HG02885 (cell line): ENCODE measurements at regions not wholly inside any gene's neighbourhood (a gene's known extent, or its start where the extent isn't known, plus 50 kb on each side); places are given as distances from the start of the nearest gene placed in this dataset.
"Not testable (repeated sequence)": the region's sequence is repeated elsewhere in the genome, so short reads cannot be mapped to it uniquely, and the experiment has no call there.

Experiments used
- ATAC-seq: cut with Tn5 transposase; IDR thresholded peaks from one replicate; pipeline ENCODE4 v1.9.1; 2021; ENCODE audit warnings: mild to moderate bottlenecking; ENCODE audit not compliant: unreplicated experiment, poor library complexity

GRCh38 chr6:80967609-80968008 lies 784.9 kb downstream of the TENT5A start:
- ATAC-seq: no peak

GRCh38 chr6:80962382-80962781 lies 790.1 kb downstream of the TENT5A start:
- no peak for ATAC-seq

GRCh38 chr6:80961166-80961565 lies 791.3 kb downstream of the TENT5A start:
- ATAC-seq: no peak

- no peak for ATAC-seq
Measured at GRCh38 chr6:80959034-80959433, 793.4 kb downstream of the TENT5A start.

GRCh38 chr6:80956898-80957297 lies 795.6 kb downstream of the TENT5A start:
- no peak for ATAC-seq

- not testable (repeated sequence) for ATAC-seq
Measured at GRCh38 chr6:80952479-80952878, 800.0 kb downstream of the TENT5A start.

GRCh38 chr6:80946402-80946801 lies 806.1 kb downstream of the TENT5A start:
- ATAC-seq: no peak

GRCh38 chr6:80942911-80943310 lies 809.6 kb downstream of the TENT5A start:
- no peak for ATAC-seq

GRCh38 chr6:80940976-80941375 lies 811.5 kb downstream of the TENT5A start:
- no peak for ATAC-seq

GRCh38 chr6:80940571-80940970 lies 811.9 kb downstream of the TENT5A start:
- no peak for ATAC-seq

- no peak for ATAC-seq
Measured at GRCh38 chr6:80939898-80940297, 812.6 kb downstream of the TENT5A start.

GRCh38 chr6:80939480-80939879 lies 813.0 kb downstream of the TENT5A start:
- ATAC-seq: no peak

GRCh38 chr6:80938131-80938530 lies 814.4 kb downstream of the TENT5A start:
- no peak for ATAC-seq

GRCh38 chr6:80932359-80932758 lies 820.1 kb downstream of the TENT5A start:
- no peak for ATAC-seq

- ATAC-seq: no peak
Measured at GRCh38 chr6:80930376-80930775, 822.1 kb downstream of the TENT5A start.

GRCh38 chr6:80923816-80924215 lies 817.3 kb downstream of the BCKDHB start:
- no peak for ATAC-seq

GRCh38 chr6:80922916-80923455 lies 816.5 kb downstream of the BCKDHB start:
- no peak for ATAC-seq

GRCh38 chr6:80921861-80922460 lies 815.5 kb downstream of the BCKDHB start:
- no peak for ATAC-seq

GRCh38 chr6:80907831-80908230 lies 801.4 kb downstream of the BCKDHB start:
- no peak for ATAC-seq

- no peak for ATAC-seq
Measured at GRCh38 chr6:80903711-80904110, 797.2 kb downstream of the BCKDHB start.

GRCh38 chr6:80886475-80886874 lies 780.0 kb downstream of the BCKDHB start:
- ATAC-seq: peak; percentile 78

GRCh38 chr6:80872951-80873308 lies 766.5 kb downstream of the BCKDHB start:
- ATAC-seq: no peak
